ENCODE measurements at regions not wholly inside any gene's neighbourhood (a gene's known extent, or its start where the extent isn't known, plus 50 kb on each side); places are given as distances from the start of the nearest gene placed in this dataset.

DNA sequence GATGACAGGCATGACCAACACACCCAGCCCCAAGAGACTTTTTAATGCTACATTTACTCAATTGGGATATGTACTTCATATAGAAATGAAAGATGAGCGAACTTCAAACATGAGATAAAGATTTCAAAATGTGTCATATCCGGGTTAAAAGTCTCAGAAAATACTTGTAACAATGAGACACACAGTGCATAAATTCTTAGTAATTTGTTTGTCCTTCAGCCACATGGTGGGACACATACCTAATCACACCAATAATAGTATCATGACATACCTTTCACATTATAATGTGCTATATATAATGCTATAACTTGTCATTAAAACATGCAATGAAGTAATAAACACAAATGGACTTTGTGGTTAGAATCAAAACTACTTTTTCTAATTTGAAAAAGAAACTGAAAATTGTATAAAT lies 204.7 kb upstream of the RFX3 start:
- POLR2A ChIA-PET = no interaction called here
- CTCF ChIA-PET = interaction anchor here (0.9 to 5.3 kb wide), 4 partner anchors 263 to 645 kb away, joined by 3 to 50 read pairs (median 16); no protein-coding TSS in a partner anchor
- no peak for DNase-seq
- Histone ChIP-seq H3K9me3 (no peaks in the 10 kb centered on the region), H3K79me2 (ENCODE audit: insufficient read depth) (no peaks in the 10 kb centered on the region), H3K36me3 (replicated peaks in 1 of 2; ENCODE audit: control insufficient read depth in 1 of 2, insufficient read depth in 2 of 2, low read length in 1 of 2) (no peaks in the 10 kb centered on the region), H3K9ac (no peak overlapping the region), H3K9me2 (no peaks in the 10 kb centered on the region), H3K4me2 (no peak overlapping the region), H4K20me1 (ENCODE audit: insufficient read depth) (no peaks in the 10 kb centered on the region), H3K4me3 (ENCODE audit: low read depth in 2 of 2, low read length in 1 of 2) (no peak overlapping the region), H2AFZ (ENCODE audit: low read depth) (peak overlapping the region; percentile 63), H3K27ac (ENCODE audit: low read depth in 2 of 2, low read length in 1 of 2) (no peak overlapping the region), H3K4me1 (ENCODE audit: control insufficient read depth in 1 of 2, insufficient read depth in 2 of 2, low read depth in 1 of 2, low read length in 1 of 2) (peaks cover 0 to 4% of the 10 kb centered on the region in 2 experiments; a peak in 1 of 4 replicates), H3F3A (replicated peaks; ENCODE audit: insufficient read depth) (no peaks in the 10 kb centered on the region), H3K27me3 (ENCODE audit: insufficient read depth) (no peaks in the 10 kb centered on the region)
- TF ChIP-seq, protein P1, sequence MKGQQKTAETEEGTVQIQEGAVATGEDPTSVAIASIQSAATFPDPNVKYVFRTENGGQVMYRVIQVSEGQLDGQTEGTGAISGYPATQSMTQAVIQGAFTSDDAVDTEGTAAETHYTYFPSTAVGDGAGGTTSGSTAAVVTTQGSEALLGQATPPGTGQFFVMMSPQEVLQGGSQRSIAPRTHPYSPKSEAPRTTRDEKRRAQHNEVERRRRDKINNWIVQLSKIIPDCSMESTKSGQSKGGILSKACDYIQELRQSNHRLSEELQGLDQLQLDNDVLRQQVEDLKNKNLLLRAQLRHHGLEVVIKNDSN (IDR thresholded peaks at IDR 0.05; ENCODE audit: borderline replicate concordance, low read depth) = no peak
- TF ChIP-seq FOXM1 (IDR thresholded peaks at IDR 0.05; ENCODE audit: low read depth) (no peak), ELF1 (IDR thresholded peaks at IDR 0.05) (no peak)
- TF ChIP-seq, protein P2, sequence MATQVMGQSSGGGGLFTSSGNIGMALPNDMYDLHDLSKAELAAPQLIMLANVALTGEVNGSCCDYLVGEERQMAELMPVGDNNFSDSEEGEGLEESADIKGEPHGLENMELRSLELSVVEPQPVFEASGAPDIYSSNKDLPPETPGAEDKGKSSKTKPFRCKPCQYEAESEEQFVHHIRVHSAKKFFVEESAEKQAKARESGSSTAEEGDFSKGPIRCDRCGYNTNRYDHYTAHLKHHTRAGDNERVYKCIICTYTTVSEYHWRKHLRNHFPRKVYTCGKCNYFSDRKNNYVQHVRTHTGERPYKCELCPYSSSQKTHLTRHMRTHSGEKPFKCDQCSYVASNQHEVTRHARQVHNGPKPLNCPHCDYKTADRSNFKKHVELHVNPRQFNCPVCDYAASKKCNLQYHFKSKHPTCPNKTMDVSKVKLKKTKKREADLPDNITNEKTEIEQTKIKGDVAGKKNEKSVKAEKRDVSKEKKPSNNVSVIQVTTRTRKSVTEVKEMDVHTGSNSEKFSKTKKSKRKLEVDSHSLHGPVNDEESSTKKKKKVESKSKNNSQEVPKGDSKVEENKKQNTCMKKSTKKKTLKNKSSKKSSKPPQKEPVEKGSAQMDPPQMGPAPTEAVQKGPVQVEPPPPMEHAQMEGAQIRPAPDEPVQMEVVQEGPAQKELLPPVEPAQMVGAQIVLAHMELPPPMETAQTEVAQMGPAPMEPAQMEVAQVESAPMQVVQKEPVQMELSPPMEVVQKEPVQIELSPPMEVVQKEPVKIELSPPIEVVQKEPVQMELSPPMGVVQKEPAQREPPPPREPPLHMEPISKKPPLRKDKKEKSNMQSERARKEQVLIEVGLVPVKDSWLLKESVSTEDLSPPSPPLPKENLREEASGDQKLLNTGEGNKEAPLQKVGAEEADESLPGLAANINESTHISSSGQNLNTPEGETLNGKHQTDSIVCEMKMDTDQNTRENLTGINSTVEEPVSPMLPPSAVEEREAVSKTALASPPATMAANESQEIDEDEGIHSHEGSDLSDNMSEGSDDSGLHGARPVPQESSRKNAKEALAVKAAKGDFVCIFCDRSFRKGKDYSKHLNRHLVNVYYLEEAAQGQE (IDR thresholded peaks at IDR 0.05; ENCODE audit: low read depth, low read length) = no peak
- 79% methylated on average over 2 of the region's 2 CpGs for WGBS (ENCODE audit: low lambda C conversion rate)

DNA sequence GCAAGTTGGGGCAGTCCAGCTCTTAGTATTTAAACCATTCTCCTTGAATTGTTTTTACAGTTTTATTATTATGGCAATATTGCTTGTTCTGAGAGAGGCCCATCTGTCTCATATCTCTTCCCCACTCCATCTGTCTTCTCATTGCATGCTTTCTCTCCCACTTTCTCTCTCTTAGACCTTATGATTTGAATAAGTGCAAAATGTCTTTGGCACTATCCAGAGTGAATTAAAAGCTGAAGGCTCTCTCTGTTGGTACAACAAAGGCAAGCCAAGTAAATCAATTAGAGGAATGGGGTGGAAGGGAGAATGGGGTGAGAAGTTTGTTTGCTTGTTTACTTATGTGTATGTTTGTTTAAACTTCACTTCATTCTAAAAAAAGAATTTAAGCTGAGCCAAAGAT lies 195.3 kb upstream of the RFX3 start:
- H3K36me3 ChIP-seq (replicated peaks in 1 of 2; ENCODE audit: control insufficient read depth in 1 of 2, insufficient read depth in 2 of 2, low read length in 1 of 2) = no peaks in the 10 kb centered on the region
- H2AFZ ChIP-seq (ENCODE audit: low read depth) = no peak overlapping the region
- no peaks in the 10 kb centered on the region for H3K79me2 ChIP-seq (ENCODE audit: insufficient read depth)
- no peaks in the 10 kb centered on the region for H3K9me3 ChIP-seq
- no peaks in the 10 kb centered on the region for H3K9me2 ChIP-seq
- ChIA-PET POLR2A (no interaction called here), CTCF (interaction anchor here (1.2 to 1.7 kb wide), 2 partner anchors 11 to 63 kb away, joined by 3 to 5 read pairs; no protein-coding TSS in a partner anchor)
- no peaks in the 10 kb centered on the region for H3F3A ChIP-seq (replicated peaks; ENCODE audit: insufficient read depth)
- no peak overlapping the region for H3K27ac ChIP-seq (ENCODE audit: low read depth in 2 of 2, low read length in 1 of 2)
- no peaks in the 10 kb centered on the region for H3K27me3 ChIP-seq (ENCODE audit: insufficient read depth)
- no peaks in the 10 kb centered on the region for H4K20me1 ChIP-seq (ENCODE audit: insufficient read depth)
- no peaks in the 10 kb centered on the region for H3K4me1 ChIP-seq (ENCODE audit: control insufficient read depth in 1 of 2, insufficient read depth in 2 of 2, low read depth in 1 of 2, low read length in 1 of 2)
- no peak overlapping the region for H3K4me3 ChIP-seq (ENCODE audit: low read depth in 2 of 2, low read length in 1 of 2)
- H3K9ac ChIP-seq = no peak overlapping the region
- no peak for DNase-seq
- TF ChIP-seq CHD2 (IDR thresholded peaks at IDR 0.05; ENCODE audit: low read length, partially characterized antibody) (no peak), SIN3A (IDR thresholded peaks at IDR 0.05; ENCODE audit: borderline replicate concordance, low read depth, low read length) (no peak), JUND (IDR thresholded peaks at IDR 0.05) (no peak), GABPA (IDR thresholded peaks at IDR 0.05; ENCODE audit: low read depth) (no peak), TAF1 (IDR thresholded peaks at IDR 0.05; ENCODE audit: borderline replicate concordance, low read depth, low read length) (no peak), FOXM1 (IDR thresholded peaks at IDR 0.05; ENCODE audit: low read depth) (no peak), NRF1 (IDR thresholded peaks at IDR 0.05; ENCODE audit: low read depth, low read length) (no peak), MXI1 (IDR thresholded peaks at IDR 0.05; ENCODE audit: low read depth, low read length) (no peak), RCOR1 (IDR thresholded peaks at IDR 0.05; ENCODE audit: low read length) (no peak), ELF1 (IDR thresholded peaks at IDR 0.05) (no peak), NFIC (IDR thresholded peaks at IDR 0.05; ENCODE audit: borderline replicate concordance) (no peak)
- TF ChIP-seq, protein P1 (IDR thresholded peaks at IDR 0.05; ENCODE audit: borderline replicate concordance, low read depth) = no peak
- TF ChIP-seq, protein P3, sequence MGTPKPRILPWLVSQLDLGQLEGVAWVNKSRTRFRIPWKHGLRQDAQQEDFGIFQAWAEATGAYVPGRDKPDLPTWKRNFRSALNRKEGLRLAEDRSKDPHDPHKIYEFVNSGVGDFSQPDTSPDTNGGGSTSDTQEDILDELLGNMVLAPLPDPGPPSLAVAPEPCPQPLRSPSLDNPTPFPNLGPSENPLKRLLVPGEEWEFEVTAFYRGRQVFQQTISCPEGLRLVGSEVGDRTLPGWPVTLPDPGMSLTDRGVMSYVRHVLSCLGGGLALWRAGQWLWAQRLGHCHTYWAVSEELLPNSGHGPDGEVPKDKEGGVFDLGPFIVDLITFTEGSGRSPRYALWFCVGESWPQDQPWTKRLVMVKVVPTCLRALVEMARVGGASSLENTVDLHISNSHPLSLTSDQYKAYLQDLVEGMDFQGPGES (IDR thresholded peaks at IDR 0.05; ENCODE audit: low read depth, low read length) = no peak
- TF ChIP-seq, protein P4, sequence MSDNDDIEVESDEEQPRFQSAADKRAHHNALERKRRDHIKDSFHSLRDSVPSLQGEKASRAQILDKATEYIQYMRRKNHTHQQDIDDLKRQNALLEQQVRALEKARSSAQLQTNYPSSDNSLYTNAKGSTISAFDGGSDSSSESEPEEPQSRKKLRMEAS (IDR thresholded peaks at IDR 0.05; ENCODE audit: low read depth) = no peak
- TF ChIP-seq, protein P5, sequence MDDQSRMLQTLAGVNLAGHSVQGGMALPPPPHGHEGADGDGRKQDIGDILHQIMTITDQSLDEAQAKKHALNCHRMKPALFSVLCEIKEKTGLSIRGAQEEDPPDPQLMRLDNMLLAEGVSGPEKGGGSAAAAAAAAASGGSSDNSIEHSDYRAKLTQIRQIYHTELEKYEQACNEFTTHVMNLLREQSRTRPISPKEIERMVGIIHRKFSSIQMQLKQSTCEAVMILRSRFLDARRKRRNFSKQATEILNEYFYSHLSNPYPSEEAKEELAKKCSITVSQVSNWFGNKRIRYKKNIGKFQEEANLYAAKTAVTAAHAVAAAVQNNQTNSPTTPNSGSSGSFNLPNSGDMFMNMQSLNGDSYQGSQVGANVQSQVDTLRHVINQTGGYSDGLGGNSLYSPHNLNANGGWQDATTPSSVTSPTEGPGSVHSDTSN (IDR thresholded peaks at IDR 0.05) = no peak
- H3K4me2 ChIP-seq = no peak overlapping the region

Data from SK-N-SH (cell line).